HG03521 (cell line): ENCODE measurements at regions not wholly inside any gene's neighbourhood (a gene's known extent, or its start where the extent isn't known, plus 50 kb on each side); places are given as distances from the start of the nearest gene placed in this dataset.

Experiments
- ATAC-seq: cut with Tn5 transposase; IDR thresholded peaks from one replicate; pipeline ENCODE4 v1.9.1; 2021; ENCODE audit warnings: mild to moderate bottlenecking, moderate library complexity; ENCODE audit not compliant: unreplicated experiment

DNA sequence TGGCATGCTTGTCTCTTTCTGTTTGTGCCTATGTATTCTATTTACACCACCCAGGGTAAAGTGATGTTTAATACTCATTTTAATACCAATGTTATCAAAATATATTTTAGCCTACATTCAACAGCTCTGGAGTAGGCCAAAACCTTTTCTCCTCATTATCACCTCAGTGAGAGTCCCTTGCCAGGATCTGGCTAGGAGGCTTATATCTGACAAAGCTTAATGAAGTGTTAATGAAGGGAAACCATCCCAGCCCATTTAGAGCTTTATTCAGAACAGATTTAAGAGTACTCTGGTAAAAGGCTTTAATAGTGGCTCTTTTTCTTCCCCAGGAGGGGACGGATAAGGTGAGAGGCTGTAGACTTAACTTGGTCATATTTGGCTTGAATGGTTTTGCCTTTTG, 137.6 kb downstream of the GRIN2B start:
- no peak for ATAC-seq

DNA sequence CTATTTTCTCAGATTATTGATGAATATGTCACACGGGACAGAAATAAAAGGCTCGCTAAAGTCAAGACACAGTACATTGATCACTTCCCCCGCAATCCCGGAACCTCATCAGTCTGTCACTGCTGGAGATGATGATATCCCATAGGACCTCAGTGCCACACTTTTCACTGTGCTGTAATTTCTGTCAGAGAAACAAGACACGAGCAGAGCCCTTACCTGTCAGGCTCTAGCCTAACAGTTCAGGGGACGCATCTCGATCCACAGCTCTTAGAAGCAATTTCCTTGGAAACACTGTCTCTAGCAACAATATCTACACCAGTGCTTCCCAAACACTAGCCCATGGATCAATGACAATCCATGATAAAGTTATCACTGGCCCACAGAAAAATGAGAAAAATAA, 140.0 kb downstream of the GRIN2B start:
- ATAC-seq, result no peak

DNA sequence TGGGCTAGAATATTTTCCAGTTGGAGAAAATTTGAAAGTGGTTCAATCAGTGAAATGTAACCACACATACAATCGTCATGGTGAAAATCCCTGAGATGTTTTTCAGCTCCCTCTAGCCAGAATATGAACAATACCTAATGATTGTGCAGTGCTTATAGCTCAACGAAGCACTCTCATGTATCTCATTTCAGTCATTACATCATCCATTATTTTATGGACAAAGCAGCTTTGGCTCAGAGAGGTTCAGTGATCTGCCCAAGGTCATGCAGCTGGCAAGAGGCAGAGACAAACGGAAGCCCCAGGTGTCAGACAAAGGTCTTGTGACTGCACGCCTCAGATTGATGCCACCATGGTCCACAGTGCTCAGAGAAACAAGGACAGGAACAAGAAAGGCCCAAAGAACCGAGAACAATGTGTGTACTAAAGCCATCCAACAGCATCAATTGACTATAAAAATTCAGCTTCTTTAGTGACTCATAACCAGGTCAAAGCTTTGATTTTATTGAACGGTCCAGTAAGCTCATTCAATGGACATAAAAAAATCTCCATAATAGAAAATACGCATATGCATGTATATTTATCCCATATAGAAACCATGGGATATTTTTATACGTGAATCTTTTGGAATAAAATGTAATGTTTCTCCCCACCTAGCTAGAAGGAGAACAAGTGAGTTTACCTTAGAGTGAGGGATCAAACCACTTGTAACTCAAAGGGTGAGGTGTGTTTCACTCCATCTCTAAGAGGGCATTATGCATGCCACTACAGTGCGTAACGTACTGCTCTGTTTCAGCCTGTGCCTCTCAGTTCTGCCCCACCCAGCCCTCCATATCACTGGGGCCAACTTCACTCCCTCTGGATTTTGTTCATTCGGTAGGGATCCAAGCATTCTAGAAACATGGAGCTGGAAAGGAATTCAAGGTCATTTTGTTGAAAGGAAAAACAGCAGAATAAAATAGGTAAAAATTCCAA, 141.8 kb downstream of the GRIN2B start:
- ATAC-seq, result no peak

DNA sequence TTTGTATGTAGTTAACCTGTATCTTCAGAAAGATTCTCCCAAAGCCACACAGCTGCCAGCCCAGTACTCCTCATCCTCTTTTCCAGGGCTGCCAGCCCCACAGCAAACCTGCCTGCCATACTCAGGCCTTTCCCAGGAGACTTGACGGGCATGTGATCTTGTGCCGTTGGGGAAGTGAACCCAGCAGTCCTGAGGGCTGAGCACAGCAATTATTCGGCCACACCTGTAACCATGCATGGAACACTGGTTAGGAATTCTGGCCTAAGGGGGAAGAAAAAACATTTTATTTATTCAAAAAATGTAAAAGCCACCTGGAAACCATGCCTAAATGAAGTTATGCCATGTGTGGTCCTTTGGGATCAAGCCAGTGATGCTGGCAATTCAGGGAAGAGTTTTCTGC, 145.3 kb downstream of the GRIN2B start:
- no peak for ATAC-seq

DNA sequence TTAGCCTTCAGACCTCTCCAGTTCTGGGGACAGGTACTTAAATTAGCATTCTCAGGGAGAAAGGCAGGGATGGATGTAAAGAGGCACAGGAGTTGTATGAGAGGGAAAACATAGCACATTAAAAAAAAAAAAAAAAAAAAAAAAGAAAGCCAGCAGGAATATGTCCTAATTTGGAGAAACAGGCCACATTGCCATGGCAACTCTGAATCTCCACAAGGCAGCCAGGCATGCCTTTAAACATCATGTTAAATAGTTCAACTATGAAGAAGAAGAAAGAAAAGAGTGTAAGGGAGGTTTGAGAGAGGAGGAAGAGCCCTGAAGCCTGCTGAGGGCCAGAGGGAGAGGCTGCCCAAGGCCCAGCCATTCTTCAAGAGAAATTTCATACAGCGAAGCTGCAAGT, 145.8 kb downstream of the GRIN2B start:
- no peak for ATAC-seq

DNA sequence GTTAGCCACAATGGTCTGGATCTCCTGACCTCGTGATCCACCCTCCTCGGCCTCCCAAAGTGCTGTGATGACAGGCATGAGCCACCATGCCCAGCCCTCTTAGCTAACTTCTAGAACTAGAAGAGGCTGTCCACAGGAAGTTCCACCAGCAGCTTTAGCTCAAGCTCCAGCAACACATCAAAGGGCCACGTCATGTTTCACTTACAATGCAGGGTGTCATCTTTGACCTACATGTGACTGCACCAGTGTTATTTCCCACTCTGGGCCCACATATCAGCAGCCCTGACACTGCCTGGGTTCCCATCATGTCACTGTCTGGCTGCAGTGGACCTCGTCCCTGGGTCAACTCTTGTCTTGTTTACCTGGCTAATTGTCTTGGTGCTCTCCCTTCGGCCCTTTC, 147.2 kb downstream of the GRIN2B start:
- ATAC-seq, result no peak

DNA sequence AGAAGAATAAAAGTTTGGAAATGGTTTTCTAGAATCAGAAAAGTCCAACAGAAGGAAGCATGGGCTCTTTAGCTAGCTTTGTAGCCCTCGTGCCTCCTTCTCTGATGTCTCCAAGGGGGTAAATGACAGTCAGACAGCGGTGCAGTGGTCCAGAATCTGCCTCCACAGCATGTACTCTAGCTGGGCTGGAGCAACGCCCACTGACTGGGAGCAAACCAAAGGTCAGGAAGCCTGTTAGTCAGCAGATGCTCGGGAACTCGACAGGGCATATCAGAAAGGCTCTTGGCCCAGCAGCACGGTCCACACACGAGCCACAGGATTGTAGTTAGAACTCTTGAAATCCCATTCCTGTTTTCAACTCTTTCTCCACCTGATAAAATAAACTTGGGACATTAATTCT, 164.3 kb downstream of the GRIN2B start:
- no peak for ATAC-seq

DNA sequence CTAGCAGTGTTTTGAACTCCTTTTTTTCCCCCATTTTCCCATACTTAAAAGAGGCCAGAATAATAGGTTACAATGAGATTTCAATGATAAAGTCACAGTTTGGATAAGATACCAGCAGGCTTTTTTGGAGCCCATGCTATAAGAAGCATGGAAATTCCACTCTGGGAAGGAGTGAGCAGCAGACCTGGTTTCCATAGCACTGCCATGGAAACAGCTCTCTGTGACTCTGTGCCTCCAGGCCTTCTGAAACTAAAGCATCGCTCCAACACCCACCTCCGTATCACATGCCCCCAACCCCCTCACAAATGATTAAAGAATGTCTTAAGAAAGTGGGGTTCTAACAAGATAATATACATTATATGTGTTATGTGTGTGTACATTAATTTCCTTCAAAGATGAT, 165.0 kb downstream of the GRIN2B start:
- ATAC-seq, result no peak

DNA sequence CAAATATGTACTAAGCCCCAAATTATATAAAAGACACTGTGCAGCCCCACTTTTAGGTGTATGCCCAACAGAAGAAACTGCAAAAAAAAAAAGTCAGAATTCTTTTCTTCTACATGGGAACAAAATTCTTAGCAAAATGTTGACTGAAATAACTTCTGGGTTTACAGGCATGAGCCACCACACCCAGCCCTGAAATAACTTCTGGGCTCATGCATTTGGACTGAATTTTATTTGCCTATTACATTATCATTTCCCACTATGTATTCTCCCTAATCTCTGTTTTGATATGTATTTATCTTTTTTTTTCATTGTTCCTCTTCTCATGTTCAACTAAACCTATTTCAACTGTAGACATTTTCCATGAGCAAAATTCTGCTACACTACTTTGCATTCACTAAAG, 169.2 kb downstream of the GRIN2B start:
- no peak for ATAC-seq

DNA sequence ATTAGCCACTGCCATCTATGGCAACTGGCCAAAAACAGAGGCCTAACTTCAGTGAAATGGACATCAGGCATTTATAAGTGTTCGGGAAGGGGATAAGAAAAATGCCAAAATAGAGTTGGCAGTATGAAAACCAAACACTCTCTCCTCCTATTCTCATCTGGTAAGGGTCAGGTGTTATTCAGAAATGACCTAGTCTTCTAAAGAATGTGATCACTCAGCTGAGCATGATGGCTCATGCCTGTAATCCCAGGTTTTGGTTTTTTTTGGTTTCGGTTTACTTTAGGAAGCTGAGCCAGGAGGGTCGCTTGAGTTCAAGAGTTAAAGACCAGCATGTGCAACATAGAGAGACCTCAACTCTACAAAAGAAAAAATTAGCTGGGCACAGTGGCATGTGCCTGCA, 170.3 kb downstream of the GRIN2B start:
- no peak for ATAC-seq

DNA sequence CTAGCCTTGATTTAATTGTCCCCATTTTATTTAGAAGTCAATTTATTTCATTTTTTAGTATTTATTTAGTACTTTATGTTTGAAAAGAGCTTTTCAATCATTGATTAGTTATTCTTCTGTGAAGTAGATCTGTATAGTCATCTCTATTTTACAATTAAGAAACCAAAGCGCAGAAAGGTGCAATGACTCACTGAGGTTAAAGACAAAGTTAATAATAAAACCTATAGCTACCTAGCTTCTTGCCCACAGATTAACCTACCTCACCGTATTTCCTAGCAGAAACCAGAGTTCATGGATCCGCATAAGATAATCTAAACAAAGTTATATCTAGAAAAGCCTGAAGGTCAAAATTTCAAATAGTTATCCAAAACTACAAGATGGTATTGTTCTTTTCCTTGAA, 176.4 kb downstream of the GRIN2B start:
- no peak for ATAC-seq

DNA sequence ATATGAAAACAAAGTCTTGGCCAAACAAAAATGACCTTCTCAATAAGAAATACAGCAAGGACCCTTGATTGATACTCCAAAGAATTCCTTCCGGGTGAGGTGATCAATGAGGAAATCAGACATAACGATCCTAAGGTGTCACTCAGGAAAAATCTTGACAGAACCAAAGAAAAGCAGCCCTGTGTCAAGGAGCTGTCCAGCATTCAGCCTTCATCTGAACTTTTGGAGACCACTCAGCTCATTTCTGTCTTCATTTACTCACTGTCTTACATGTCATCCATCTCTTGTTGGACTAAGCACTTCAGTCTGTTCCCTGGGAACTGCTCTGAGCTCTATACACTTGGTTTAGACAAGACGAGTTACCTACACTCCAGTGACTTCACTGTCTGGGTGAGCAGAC, 179.9 kb downstream of the GRIN2B start:
- ATAC-seq, result no peak

DNA sequence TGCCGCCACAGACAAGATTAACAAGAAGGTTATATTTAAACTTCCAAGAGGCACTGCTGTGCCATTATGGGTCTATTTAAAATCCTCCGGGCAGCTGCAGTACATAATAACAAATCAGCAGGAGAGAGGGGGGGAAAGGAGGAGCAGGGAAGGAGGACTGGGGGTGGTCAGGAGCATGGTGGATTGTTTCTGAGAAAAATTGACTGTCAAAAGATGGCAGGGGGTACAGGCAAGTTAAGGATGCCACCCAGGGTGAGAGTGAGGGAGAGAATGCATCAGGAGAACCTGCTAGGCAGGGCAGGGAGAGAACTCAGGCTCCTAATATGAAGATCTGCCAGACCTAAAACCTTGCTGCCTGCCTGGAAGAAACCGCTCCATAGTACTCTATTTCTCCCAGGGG, 181.8 kb downstream of the GRIN2B start:
- ATAC-seq, result no peak

DNA sequence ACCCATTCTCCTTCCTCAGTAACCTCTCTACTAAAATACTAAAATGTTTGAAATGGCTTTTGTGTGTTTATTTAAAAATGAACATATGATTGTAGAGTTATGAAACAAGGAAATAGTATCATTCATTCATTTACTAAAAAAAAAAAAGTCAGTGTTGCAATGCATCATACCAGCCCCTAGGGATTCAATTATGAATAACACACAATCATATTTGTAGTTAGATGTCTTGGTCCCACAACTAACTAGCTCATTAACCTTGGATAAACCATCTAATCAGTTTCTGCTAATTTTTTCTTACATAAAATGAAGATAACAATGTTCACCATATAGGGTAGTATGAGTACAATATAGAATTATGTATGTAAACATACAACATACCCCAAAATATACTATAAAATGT, 183.2 kb downstream of the GRIN2B start:
- no peak for ATAC-seq

DNA sequence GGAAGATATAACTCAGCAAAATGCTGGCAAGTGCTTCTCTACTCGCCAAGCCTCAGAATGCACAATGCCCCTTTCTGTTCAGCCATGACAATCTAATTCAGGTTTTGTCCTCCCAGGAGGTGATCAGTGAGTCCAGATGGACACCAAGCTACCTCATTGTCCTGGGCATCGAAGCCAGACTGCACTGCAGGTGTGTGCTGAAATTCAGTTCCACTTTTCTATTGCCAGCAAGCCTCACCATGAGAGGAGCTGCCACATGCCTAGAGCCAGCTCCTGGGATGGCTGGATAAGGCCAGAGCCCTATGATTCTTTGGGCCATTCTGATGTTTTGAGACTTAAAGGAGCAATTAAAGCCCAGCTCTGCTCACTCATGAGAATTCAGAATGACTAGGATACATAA, 186.7 kb downstream of the GRIN2B start:
- ATAC-seq, result no peak

DNA sequence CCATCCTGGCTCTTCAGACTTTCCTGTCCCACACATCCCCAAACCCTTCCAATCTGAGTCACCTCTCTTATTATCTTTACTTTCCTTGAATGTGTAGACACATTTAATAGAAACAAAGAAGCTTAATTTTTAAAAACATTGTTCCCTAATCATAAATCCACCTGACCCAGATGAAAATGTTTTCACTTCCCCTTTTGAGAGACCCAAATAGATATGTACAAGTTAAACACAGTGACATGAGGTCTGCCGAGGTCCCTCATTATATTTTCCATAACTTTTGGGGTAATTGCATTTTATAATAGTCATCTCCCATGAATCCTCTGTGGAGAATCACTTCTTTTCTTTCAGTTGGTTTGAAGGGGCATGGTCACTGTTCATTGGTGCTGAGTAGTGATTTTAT, 191.1 kb downstream of the GRIN2B start:
- no peak for ATAC-seq

DNA sequence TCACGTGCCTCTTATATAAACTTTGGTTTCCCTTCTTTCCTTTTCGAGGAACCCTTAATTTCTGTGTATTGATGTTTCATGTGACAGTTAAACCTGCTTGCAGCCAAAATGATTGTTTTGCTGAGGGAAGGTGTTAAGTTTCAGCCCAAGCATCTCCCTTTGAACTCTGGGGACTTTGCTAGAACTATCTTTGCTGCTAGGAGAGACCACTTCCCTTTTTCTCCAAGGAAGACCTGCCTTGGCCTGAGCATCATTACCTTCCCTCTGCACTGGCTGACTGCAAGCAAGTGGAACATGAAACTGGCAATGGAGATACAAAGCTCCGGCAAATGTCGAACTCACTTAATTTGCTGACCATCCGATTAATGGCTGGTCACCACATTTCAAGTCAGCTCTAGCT, 192.8 kb downstream of the GRIN2B start:
- ATAC-seq, result no peak

DNA sequence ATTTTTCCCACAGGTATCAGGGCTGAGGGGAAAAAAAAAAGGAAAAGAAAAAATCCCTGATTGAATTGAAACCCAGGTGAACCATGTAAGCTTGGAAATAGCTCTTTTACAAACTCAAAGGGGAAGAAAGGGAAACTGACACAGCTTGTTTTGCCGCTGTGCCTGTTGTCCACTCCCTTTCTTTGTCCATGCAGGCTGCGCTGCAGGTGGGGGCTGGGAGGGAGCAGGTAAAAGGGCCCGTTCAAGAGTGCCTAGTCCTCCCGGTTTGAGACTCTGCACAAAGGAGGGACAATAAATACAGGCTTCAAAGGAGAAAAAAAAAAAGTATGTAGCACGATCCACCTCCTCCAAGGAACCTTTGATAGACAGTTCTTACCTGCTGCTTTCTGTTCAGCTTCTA, 194.8 kb downstream of the GRIN2B start:
- no peak for ATAC-seq

DNA sequence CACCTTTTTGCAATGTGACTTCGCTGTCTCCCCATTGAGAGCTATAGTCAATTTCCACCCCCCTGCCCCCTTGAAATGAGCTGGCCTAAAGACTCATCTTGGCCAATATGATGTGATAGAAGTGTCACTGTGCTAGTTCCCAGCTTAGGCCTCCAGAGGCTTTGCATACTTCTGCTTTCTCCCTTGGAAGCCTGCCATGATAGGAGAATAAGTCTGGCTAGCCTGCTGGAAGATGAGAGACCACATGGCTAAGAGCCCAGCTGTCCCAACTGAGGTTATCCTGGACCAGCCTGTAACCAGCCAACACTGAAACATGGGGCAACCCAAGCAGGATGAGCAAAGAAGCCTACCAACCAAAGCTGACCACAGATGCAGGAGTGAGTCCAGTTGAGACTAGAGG, 196.9 kb downstream of the GRIN2B start:
- ATAC-seq, result no peak

DNA sequence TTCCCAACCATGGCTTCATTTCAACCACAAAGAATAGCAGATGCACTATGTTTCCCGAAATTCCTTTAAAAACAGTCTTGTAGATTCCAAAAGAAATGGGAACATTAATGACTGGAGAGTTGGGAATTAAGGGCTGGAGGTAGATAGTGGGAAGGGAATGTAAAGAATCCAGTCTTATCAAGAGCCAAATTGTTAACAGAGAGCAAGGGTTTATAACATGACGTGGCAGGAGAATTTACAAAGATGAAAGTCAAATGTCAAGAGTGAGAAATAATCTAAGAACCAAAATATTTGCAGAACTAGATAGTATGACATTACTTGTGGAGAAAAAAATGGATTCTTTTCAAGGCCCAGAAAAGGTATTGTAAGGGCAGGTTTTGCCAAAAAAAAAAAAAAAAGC, 200.9 kb downstream of the GRIN2B start:
- no peak for ATAC-seq

DNA sequence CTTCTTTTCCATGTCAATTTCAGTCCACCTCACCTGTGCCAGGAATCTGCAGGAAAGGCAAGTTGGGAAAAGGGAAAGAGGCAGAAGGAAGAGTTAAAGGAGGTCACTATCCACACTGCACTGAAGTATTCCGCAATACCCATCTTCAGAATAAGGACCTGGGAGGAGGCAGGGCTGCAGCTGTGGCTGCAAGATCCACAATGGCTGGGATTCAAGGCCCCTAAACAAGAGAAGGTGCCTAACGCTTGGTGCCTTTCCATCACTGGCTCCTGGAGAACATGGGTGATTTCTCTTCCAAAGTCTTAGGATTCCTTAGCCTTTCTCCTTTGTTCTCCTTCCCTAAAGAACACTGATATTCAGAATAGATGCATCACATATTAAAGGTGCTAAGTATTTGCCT, 204.0 kb downstream of the GRIN2B start:
- ATAC-seq, result no peak

DNA sequence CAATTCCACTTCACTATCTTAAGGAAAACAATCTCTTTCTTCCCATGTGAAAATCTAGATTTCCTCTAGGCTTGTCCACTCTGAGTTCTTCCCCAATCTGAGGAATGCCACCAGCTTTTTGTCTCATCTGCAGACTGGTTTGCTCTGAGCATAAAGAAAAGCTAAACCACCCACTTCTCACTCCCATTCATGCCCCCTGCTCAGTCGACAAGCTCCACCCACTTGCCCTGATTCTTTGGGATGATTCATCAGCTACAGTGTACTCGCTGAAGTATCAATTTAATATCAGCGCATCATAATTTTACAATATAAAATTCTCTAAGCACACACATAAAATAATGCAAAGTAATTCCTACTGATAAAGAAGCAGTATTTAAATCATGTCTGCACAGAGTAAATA, 209.1 kb downstream of the GRIN2B start:
- ATAC-seq, result no peak

DNA sequence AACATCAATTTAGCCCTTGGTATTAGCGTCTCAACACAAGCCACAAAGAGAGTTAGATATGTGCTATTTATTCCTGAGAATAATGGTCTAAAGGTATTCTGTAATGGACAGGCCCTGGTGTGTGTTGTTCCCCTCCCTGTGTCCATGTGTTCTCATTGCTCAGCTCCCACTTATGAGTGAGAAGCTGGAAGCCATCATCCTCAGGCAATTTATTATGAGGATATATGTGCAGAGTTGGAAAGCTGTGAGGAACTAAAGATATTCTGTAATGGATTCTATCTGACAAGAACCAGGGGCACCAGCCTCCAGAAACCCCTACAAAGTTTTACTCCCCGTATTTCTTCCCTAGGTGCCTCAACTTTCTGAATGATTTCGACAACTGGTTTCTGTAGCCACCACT, 210.8 kb downstream of the GRIN2B start:
- no peak for ATAC-seq
